ENCODE measurements at regions not wholly inside any gene's neighbourhood (a gene's known extent, or its start where the extent isn't known, plus 50 kb on each side); places are given as distances from the start of the nearest gene placed in this dataset.

DNA sequence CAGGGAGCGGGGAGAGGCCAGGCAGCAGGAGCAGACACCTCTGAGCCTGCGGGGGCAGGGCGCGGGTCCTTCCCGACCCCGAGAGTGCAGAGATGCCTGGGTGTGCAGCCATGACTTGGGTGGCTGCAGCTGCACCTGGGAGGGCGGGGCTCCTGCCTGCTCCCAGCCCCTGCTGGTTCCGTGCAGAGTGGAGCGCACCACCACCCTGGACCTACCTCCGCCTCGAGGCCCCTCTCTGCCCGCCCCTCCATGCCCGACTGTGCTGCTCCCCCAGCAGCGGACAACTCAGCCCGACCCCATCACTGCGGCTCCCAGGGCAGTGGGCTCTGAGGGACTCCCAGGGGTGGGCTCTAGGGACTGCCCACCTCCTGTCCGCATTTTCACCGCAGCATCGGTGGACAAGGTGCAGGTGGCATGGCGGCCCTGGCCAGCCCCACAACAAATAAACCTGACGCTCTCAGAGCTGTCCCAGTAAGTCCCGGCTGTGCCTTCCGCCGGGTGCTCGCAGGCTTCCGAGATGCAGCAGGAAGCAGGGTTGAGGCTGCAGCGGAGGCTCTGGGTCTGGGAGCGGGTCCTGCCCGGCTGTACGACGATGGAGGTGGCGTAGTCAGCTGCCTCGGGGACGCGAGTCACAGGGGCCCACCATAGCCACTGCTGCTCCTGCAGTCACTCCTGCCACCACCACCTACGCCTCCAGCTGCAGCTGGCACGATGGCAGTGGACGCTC is 392.0 kb upstream of the CCDC196 start:
- in situ Hi-C loops (cut with HindIII; ENCODE audit: low pct_unique_long_range_greater_than_20kb, low sequenced_read_pairs), result no loop called here
- DNase-seq (ENCODE audit: low read depth, low spot score), result no peak

DNA sequence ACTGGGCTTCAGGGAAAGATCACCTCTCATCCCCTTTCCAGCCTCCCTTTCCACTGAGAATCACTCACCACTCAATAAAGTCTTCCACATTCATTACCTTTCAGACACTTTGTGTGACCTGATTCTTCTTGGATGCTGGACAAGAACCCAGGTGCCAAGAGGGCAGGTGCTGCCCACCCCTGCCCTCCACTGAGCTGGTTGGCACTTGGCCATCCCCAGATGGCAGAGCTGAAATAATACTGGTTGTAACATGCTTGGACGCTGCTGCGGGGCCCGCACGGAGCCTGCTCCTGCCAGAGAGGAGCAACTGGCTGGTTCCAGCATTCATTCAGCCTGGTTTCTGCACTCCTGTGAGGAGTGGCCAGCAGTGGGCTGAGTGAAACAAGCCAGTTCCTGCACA is 386.7 kb upstream of the CCDC196 start:
- in situ Hi-C loops (cut with HindIII; ENCODE audit: low pct_unique_long_range_greater_than_20kb, low sequenced_read_pairs), result no loop called here
- DNase-seq (ENCODE audit: low read depth, low spot score), result no peak

DNA sequence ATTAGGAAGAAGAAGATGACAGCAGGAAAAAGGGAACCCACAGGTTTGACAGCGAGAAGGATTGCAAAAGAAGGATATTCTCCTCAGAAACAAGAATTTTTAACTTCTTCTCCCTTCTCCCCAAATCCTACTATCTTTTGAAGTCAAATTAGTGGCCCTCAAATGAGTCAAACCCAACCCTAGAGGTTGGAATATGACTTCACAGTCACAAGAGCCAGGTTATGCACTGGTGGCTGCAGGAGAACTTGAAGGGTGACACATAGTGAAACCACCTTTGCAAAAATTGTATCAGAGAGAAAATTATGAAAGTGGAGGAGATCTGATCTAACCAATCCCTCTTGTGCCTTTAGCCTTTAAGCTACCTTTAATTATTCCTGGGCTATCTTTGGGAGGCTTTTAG is 386.2 kb upstream of the CCDC196 start:
- in situ Hi-C loops (cut with HindIII; ENCODE audit: low pct_unique_long_range_greater_than_20kb, low sequenced_read_pairs), result no loop called here
- no peak for DNase-seq (ENCODE audit: low read depth, low spot score)

DNA sequence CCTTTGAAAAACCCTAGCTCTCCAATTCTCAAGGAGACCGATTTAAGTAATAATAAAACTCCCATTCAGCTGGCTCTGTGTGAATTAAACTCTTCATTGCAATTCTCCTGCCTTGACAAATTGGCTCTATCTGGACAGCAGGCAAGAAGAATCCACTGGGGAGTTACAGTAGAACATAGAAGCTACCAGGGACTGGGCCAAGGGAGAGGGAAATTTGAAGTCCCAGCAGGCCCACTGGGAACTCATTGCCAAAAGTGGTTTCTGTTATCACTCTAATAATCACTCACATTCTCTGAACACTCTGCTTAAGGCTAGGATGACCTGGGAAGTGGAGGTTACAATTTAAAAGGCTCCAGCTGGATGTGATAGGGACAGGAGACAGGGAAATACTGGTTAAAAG is 384.5 kb upstream of the CCDC196 start:
- no peak for DNase-seq (ENCODE audit: low read depth, low spot score)
- in situ Hi-C loops (cut with HindIII; ENCODE audit: low pct_unique_long_range_greater_than_20kb, low sequenced_read_pairs), result no loop called here

DNA sequence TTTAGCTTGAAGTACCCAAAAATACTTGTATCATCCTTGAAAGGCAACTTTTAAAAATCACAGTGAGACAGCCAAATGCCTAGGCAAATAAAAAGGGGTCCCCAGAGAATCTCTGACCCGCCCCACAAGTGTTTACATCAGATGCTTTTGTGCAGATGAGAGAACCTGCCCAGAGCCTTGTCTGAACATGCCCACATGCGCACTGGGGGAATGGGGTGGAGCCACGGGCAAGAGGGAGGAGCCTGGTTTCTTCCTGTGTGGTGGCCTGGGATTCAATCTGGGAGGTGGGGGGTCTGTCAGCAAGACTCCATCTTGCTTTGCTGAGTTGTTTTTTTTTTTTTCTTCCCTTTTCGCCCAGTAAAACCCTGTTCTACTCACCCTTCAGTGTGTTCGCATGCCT is 381.7 kb upstream of the CCDC196 start:
- in situ Hi-C loops (cut with HindIII; ENCODE audit: low pct_unique_long_range_greater_than_20kb, low sequenced_read_pairs), result no loop called here
- DNase-seq (ENCODE audit: low read depth, low spot score), result no peak

DNA sequence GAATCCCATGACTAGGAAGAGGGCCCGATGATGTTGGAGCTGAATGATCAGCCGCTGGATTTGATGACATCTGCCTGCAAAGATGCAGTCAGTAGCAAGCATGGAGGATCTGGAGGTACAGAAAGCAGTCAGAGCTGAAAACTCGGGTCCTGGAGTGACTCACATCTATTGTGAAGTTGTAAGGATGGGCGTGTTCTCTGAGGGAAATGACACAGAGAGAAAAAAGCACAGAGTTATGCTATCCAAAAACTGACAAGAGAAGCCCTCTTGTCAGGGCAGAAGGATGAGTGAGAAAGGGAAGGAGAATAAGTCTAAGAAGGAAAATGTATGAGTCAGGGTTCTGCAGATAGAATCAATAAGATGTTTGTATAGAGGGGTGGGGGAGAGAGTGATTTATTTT is 380.4 kb upstream of the CCDC196 start:
- in situ Hi-C loops (cut with HindIII; ENCODE audit: low pct_unique_long_range_greater_than_20kb, low sequenced_read_pairs), result no loop called here
- DNase-seq (ENCODE audit: low read depth, low spot score), result no peak

DNA sequence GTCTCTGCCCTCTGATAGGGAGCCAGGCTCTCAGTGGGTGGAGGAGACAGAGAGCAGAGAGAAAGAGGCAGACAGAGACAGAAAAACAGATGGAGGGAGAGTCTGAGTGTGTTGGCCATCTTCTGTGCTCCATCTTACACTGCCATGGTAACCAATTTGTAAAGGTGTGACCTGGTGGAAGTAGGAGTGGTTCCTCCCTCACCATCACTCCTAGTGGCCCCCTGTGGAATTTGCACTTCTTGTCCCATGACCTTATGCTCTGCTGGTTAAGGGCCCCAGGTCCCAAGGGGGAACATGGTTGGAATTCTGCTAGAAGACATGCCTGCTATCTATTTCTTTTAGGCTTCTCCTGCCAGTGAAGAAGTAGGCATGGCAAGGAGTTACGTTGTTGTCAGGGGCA is 376.7 kb upstream of the CCDC196 start:
- DNase-seq (ENCODE audit: low read depth, low spot score), result no peak
- in situ Hi-C loops (cut with HindIII; ENCODE audit: low pct_unique_long_range_greater_than_20kb, low sequenced_read_pairs), result no loop called here

DNA sequence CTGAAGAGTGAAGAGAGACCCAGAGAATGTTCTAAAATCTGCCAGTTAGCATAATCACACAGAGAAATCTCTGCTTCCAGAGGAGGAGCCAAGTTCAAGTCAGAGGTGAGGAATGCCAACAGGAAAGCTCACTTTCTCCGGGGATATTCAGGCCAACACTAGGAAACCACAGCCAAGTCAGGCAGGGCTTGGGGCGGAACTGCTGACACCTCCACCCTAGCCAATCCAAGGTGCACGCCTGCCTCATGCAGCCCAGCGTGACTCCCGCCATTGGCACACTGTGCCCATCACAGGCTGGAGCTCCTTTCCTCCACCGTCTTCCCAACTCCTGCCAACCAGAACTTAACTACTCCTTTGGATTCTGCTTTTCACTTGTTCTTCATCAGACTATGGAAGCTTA is 374.3 kb upstream of the CCDC196 start:
- in situ Hi-C loops (cut with HindIII; ENCODE audit: low pct_unique_long_range_greater_than_20kb, low sequenced_read_pairs), result no loop called here
- DNase-seq (ENCODE audit: low read depth, low spot score), result no peak

DNA sequence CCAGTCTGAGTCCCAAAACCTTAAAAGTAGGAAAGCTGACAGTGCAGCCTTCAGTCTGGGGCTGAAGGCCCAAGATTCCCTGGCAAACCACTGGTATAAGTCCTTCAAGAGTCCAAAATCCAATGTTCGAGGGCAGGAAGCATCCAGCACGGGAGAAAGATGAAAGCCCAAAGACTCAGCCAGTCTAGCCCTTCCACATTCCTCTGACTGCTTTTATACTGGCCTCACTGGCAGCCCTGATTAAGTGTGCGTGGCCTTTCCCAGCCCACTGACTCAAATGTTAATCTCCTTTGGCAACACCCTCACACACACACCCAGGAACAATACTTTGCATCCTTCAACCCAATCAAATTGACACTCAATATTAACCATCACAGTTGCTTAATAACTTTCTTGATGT is 372.1 kb upstream of the CCDC196 start:
- in situ Hi-C loops (cut with HindIII; ENCODE audit: low pct_unique_long_range_greater_than_20kb, low sequenced_read_pairs), result no loop called here

DNA sequence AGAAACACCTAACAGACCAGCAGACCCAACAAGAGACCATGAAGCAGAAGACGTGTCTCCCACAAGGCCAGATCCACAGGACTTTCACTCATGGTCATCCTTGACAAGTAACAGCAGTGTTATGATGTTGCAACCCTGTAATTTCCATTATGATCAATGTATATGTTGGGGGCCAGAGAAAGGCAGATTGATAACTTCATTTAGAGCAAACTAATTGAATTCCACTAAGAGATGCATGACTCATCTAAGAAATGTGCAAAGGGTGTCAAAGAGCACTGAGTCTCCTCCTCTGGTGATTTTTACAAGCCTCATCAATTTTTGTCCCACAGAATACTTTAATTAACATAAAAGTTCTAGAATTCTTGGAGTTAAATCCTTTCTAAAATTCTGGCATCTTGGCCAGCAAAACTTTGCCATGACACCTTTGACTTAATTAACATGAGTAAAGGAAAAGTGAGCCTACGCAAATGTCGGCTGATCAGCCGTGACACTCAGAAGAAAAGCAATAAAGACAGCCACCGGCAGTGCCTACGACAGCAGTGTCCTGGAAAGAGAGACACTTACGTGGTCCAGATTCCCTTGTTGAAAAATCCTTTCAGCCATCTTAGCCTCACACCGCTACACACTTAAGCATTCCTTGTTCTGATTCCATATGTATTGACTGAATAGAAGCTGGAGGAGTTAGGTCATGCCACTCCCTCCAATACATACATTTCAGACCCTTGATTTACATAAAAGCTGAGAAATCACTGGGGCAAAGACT is 370.2 kb upstream of the CCDC196 start:
- in situ Hi-C loops (cut with HindIII; ENCODE audit: low pct_unique_long_range_greater_than_20kb, low sequenced_read_pairs), result no loop called here

More for the DNA sequence above, 372.1 kb upstream of the CCDC196 start:
- no peak for DNase-seq (ENCODE audit: low read depth, low spot score)

DNA sequence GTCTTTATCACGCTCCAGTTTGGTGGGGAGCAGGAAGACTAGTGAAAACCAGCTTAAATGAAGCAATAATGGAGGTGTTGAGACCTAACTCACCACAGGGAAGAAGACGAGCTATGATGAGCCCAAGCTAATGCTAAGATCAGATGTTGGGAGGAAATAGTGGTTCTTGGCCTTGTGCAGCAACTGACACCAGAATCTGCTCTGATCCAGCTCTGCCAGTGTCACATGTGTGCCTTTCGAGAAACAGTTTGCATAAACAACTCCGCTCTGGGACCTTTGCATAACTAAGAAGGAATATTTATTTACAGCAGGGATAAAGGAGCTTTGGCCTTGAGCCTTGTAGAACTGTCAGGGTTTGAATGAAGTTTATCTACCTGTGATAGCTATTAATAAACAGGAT is 369.4 kb upstream of the CCDC196 start:
- in situ Hi-C loops (cut with HindIII; ENCODE audit: low pct_unique_long_range_greater_than_20kb, low sequenced_read_pairs), result no loop called here

More for the DNA sequence above, 370.2 kb upstream of the CCDC196 start:
- no peak for DNase-seq (ENCODE audit: low read depth, low spot score)

DNA sequence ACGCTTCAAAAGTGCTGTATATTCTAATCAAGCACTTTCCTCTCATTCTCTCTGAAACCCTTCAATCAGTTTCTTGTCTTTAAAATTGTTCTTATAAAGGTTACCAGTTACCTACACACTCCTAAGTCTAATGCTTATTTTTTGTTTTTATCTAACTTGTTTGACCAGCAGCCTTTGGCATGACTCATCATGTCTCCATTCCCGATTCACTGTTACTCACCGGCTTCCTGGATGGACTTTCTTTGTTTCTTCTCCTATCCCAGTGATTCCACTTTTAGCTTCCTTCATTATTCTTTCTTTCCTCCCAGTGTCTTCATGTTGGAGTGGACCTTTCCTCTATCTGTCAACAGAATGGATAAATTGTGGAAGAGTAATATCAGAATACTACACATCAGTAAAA is 368.6 kb upstream of the CCDC196 start:
- no peak for DNase-seq (ENCODE audit: low read depth, low spot score)
- in situ Hi-C loops (cut with HindIII; ENCODE audit: low pct_unique_long_range_greater_than_20kb, low sequenced_read_pairs), result no loop called here

More for the DNA sequence above, 369.4 kb upstream of the CCDC196 start:
- no peak for DNase-seq (ENCODE audit: low read depth, low spot score)

DNA sequence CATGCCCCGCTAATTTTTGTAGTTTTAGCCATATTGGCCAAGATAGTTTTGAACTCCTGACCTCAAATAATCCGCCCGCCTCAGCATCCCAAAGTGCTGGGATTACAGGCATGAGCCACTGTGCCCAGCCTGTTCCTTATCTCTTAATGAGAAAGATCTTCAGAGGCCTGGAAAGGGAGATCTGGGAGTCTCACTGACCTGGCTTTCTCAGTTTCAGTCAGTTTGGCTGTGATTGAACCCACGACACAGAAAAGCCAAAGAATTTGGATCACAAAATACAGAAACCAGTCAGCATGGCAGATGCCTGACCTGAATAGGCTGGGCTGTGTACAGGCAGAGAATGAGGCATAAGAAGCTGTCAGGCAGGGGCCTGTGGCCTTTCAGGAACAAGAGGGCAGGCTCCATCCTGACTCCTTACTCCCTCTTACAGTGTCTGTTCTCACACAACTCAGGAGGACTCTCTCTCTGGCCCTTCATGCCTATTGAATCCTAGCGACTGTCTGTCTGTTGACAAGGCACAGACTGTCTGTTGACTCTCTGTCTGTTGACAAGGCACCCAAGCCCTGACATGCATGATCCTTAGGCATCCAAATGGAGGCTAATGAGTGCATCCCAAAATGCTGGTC is 366.5 kb upstream of the CCDC196 start:
- in situ Hi-C loops (cut with HindIII; ENCODE audit: low pct_unique_long_range_greater_than_20kb, low sequenced_read_pairs), result no loop called here
- no peak for DNase-seq (ENCODE audit: low read depth, low spot score)

DNA sequence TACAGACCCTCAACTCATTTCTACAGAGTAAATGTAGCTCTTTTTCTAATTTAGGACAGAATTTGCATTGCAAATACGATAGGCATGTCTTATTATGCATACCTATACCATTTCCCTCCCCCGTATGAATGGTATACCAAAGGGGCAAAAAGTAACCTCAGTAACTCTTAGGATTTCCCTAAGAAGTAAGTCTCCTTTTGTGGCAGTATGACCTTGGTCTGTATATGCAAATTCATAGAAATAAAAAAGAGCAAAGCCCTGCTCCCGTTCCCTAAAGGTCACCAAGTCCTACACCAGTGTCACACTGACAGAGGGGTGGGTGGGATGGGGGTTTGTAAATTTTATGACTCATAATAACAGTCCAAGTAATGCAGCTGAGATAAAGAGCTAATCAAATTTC is 365.8 kb upstream of the CCDC196 start:
- in situ Hi-C loops (cut with HindIII; ENCODE audit: low pct_unique_long_range_greater_than_20kb, low sequenced_read_pairs), result no loop called here
- DNase-seq (ENCODE audit: low read depth, low spot score), result no peak

DNA sequence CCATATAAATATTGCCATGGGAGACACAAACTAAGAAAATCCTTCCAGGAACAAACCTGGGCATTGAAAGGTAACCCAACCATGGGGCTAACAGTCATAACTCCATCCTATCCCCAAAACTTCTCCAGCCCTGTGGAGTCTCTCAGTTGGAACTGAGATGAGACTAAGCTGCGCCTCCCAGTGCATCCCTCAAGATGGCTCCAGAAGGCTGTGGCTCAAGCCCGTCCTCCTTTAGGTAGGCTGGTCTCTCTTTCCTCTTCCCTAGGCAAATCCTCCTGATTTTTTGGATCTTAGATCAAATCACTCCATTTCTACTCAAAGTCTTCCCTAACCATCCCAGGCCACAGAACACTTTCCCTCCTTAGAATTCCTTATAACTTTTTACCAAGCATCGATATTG is 364.3 kb upstream of the CCDC196 start:
- in situ Hi-C loops (cut with HindIII; ENCODE audit: low pct_unique_long_range_greater_than_20kb, low sequenced_read_pairs), result no loop called here
- no peak for DNase-seq (ENCODE audit: low read depth, low spot score)

DNA sequence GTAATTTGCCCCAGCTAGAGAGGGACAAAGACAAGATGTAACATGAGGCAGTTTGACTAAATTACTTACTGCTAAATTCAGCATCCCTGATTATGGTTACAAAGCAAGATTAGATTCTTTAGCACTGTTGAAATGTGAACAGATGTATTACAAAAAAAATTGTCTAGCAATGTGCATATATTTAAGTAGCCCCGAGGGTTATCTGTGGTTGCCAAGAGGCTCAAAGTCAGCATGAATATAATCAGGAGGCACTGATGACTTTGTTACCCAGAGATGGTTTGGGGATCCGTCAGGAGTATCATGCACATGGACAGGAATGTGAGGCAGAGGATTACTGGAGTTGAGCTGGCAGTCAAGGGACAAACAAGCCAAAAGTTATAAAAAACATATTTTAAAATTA is 356.9 kb upstream of the CCDC196 start:
- in situ Hi-C loops (cut with HindIII; ENCODE audit: low pct_unique_long_range_greater_than_20kb, low sequenced_read_pairs), result no loop called here
- no peak for DNase-seq (ENCODE audit: low read depth, low spot score)

DNA sequence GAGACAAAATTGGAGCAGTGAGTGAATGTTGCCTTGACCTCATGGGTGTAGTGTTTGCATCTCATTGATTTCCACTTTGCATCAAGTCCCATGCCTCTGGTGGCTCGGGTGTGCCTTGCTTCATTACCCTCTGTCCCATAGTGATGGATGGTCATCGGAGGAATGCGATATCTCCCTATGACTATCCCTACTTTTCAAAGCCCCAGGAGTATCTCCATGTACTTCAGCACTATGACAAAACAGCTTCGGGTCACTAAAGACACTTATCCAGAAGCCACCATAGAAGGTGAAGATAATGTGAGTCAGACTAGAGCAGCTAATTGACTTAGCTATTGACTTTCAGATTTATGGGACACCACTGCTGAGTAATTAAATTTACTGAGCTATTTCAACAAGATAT is 355.1 kb upstream of the CCDC196 start:
- no peak for DNase-seq (ENCODE audit: low read depth, low spot score)
- in situ Hi-C loops (cut with HindIII; ENCODE audit: low pct_unique_long_range_greater_than_20kb, low sequenced_read_pairs), result no loop called here

DNA sequence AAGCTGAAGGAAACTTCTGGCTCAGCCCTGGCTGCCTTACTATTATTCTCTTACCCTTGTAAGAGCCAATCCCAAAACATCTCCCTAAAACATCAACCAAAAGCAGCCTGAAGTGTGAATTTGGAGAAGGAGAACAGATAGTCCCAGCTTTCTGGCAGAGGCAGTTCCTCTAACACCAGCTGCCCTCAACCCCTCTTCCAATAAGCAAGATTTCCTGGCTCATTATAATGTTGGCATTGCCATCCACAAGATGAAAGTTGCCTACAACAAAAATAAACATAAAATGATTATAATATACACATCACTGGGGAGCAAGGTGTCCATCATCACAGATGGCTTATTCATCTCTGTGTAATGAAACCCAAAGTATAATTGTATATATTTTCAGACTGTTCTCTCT is 352.5 kb upstream of the CCDC196 start:
- no peak for DNase-seq (ENCODE audit: low read depth, low spot score)
- in situ Hi-C loops (cut with HindIII; ENCODE audit: low pct_unique_long_range_greater_than_20kb, low sequenced_read_pairs), result no loop called here

DNA sequence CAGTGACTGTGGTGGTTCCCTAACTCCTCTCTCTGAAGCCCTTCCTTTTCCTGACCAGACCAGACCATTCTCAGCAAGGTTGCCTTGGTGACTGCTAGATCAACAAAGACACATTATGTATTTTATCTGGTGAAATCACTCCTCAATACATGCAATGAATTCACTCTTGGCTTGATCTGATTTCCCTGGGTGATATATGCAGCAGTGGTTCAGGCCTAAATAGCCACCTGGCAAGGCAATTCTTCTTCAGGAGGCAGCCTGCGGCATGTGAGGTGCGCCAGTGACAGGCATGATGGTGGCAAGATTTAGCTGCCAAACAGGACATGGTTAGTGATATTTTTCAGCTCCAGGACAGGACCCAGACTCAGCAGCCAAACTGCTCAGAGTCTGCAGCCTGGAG is 350.3 kb upstream of the CCDC196 start:
- in situ Hi-C loops (cut with HindIII; ENCODE audit: low pct_unique_long_range_greater_than_20kb, low sequenced_read_pairs), result no loop called here
- no peak for DNase-seq (ENCODE audit: low read depth, low spot score)

All from SK-MEL-5 (cell line).